ENCODE measurements at regions not wholly inside any gene's neighbourhood (a gene's known extent, or its start where the extent isn't known, plus 50 kb on each side); places are given as distances from the start of the nearest gene placed in this dataset.

- peaks cover 3% of the 10 kb centered on the region for H3K4me1 ChIP-seq
- TF ChIP-seq, protein P1, sequence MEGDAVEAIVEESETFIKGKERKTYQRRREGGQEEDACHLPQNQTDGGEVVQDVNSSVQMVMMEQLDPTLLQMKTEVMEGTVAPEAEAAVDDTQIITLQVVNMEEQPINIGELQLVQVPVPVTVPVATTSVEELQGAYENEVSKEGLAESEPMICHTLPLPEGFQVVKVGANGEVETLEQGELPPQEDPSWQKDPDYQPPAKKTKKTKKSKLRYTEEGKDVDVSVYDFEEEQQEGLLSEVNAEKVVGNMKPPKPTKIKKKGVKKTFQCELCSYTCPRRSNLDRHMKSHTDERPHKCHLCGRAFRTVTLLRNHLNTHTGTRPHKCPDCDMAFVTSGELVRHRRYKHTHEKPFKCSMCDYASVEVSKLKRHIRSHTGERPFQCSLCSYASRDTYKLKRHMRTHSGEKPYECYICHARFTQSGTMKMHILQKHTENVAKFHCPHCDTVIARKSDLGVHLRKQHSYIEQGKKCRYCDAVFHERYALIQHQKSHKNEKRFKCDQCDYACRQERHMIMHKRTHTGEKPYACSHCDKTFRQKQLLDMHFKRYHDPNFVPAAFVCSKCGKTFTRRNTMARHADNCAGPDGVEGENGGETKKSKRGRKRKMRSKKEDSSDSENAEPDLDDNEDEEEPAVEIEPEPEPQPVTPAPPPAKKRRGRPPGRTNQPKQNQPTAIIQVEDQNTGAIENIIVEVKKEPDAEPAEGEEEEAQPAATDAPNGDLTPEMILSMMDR (IDR thresholded peaks at IDR 0.05): no peak
- WGBS, 3 donors: 66 to 73% (median 72%) methylated on average over 7 of the region's 7 CpGs
- H3K9me3 ChIP-seq: no peaks in the 10 kb centered on the region
- H3K36me3 ChIP-seq (ENCODE audit: insufficient read depth in 1 of 2, low read depth in 1 of 2): no peaks in the 10 kb centered on the region
- H3K27me3 ChIP-seq (ENCODE audit: insufficient read depth in 3 of 3, low read length in 2 of 3): no peaks in the 10 kb centered on the region
- H3K4me3 ChIP-seq: no peak overlapping the region
- intact Hi-C loops (cut with DNase I): no loop called here
- no peak overlapping the region for H3K27ac ChIP-seq
- ATAC-seq (no peak), DNase-seq (no peak)
These were observed 79.9 kb upstream of the SLC25A26 start for GRCh38 chr3:66140743-66141372.

DNA sequence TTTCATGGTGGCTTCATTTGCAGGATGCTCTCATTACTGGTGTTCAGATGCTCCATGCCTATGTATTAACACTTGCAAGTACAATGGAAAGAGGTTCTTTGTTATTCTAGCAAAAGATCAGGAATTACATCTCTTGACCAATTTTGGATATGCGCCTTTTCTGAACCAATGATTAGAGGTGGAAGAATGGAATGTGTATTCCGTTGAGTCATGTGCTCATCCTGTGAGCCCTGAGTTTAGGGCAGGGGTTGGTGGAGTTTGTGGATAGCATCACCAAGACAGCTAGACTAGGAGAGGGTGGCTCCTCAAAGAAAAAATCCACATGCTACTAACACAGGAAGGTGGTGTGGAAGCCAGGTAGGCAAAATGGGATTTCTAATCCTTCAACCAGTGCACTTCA lies 80.7 kb upstream of the SLC25A26 start:
- WGBS, 3 donors: 68 to 90% (median 88%) methylated on average over 2 of the region's 2 CpGs
- intact Hi-C loops (cut with DNase I): no loop called here
- Histone ChIP-seq H3K9me3 (no peaks in the 10 kb centered on the region), H3K4me3 (no peak overlapping the region), H3K27ac (no peak overlapping the region), H3K36me3 (ENCODE audit: insufficient read depth in 1 of 2, low read depth in 1 of 2) (no peaks in the 10 kb centered on the region), H3K27me3 (ENCODE audit: insufficient read depth in 3 of 3, low read length in 2 of 3) (no peaks in the 10 kb centered on the region), H3K4me1 (peaks cover 3% of the 10 kb centered on the region)
- TF ChIP-seq, protein P1 (IDR thresholded peaks at IDR 0.05): no peak
- DNase-seq (no peak), ATAC-seq (no peak)

GRCh38 chr3:66139415-66139814 lies 81.4 kb upstream of the SLC25A26 start:
- no peaks in the 10 kb centered on the region for H3K9me3 ChIP-seq
- H3K4me1 ChIP-seq: peaks cover 3% of the 10 kb centered on the region
- no peak for ATAC-seq
- no peaks in the 10 kb centered on the region for H3K27me3 ChIP-seq (ENCODE audit: insufficient read depth in 3 of 3, low read length in 2 of 3)
- H3K27ac ChIP-seq: no peak overlapping the region
- no peak overlapping the region for H3K4me3 ChIP-seq
- TF ChIP-seq, protein P1 (IDR thresholded peaks at IDR 0.05): no peak
- DNase-seq: no peak
- no peaks in the 10 kb centered on the region for H3K36me3 ChIP-seq (ENCODE audit: insufficient read depth in 1 of 2, low read depth in 1 of 2)
- intact Hi-C loops (cut with DNase I): loop anchor here (2.0 to 10.0 kb wide), 4 partner anchors 102 to 355 kb away; partner anchors contain the start of gene MAGI1 (in 1 of the 2)
- 68 to 76% (median 71%) methylated on average over 5 of the region's 5 CpGs for WGBS, 3 donors

DNA sequence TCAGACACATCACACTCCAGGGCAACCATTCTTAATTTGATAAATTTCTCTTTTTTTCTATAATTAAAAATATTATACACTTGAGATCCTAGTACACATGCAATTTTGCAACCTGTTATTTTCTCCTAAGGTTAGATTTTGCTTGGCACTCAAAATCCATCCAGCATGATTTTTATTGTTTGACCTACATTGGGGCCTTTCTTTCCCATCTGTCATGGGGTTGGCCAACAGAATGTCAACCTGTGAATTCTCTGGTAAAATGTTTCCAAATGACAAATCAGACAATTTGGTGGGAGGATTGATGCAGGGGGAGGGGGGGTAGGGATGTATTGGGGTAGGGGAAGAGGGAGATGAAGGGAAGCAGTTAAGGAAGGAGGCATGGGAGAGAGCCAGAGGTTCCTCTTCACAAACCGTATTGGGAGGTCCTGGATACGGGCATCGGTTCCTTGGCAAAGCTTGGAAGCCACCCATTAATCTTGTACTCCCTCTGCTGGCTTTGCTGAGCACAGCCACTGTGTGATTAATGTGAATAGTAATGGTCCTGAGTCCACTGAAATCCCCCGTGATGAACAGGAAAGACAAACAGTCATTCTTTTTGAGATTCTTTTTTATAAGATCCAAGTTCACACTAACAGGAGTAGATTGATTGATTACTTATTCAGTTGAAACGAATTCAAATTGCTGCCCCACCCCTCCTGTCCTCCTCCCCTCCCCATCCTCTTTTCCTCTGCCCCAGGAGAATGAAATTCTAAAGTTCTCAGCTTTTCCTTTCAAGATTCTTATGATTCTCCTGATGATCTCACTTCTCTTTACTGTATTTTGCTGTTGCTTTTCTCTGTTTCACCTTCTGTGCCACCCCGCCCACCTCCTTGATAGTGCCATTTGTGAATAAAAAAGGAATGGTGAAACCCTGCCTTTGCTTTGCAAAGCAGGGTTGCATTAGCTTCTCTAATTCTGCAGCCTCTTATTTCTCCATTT lies 82.2 kb upstream of the SLC25A26 start:
- Histone ChIP-seq H3K4me3 (no peak overlapping the region), H3K27ac (no peak overlapping the region), H3K27me3 (ENCODE audit: insufficient read depth in 3 of 3, low read length in 2 of 3) (no peaks in the 10 kb centered on the region), H3K4me1 (peaks cover 3% of the 10 kb centered on the region), H3K36me3 (ENCODE audit: insufficient read depth in 1 of 2, low read depth in 1 of 2) (no peaks in the 10 kb centered on the region), H3K9me3 (no peaks in the 10 kb centered on the region)
- intact Hi-C loops (cut with DNase I): loop anchor here (2.0 to 10.0 kb wide), 4 partner anchors 101 to 354 kb away; partner anchors contain the start of gene MAGI1 (in 1 of the 2)
- TF ChIP-seq, protein P1 (IDR thresholded peaks at IDR 0.05): peak; percentile 79
- whole genome bisulfite sequencing, 3 donors: 18 to 20% (median 20%) methylated on average over 6 of the region's 6 CpGs
- DNase-seq: peak in 1 of 2 donors; percentile 26
- ATAC-seq: peak; percentile 79 to 91 (median 88)

All from psoas muscle (tissue), 7 donors.